ENCODE measurements at regions not wholly inside any gene's neighbourhood (a gene's known extent, or its start where the extent isn't known, plus 50 kb on each side); places are given as distances from the start of the nearest gene placed in this dataset.

- no peaks in the 10 kb centered on the region for H3K9me3 ChIP-seq (ENCODE audit: control insufficient read depth, insufficient read depth, low read length)
- WGBS, 2 experiments (ENCODE audit: extremely low coverage in 2 of 2, insufficient read length in 1 of 2) = no CpG with 5 or more reads among the region's 9 CpGs
- peak overlapping the region; percentile 74 for H2AK5ac ChIP-seq (ENCODE audit: low read depth, low read length)
- H2BK15ac ChIP-seq (ENCODE audit: low read depth, low read length) = peak overlapping the region; percentile 87; the same call in 2 of the 3 replicates
- H3K9ac ChIP-seq (ENCODE audit: low read depth, low read length) = no peak overlapping the region
- ChIA-PET POLR2A (ENCODE audit: unreplicated experiment) (no interaction called here), CTCF (no interaction called here)
- peak overlapping the region; percentile 97 for H2BK20ac ChIP-seq (ENCODE audit: low read depth, low read length)
- no TSS peak for BruUV-seq (replicated peaks)
- peak overlapping the region; percentile 86 for H2BK5ac ChIP-seq (ENCODE audit: low read depth, low read length, poor library complexity, severe bottlenecking)
- peak overlapping the region; percentile 80 for H3K56ac ChIP-seq (ENCODE audit: extremely low read depth, insufficient read depth, low read length)
- H4K8ac ChIP-seq (ENCODE audit: low read depth in 2 of 2, low read length in 2 of 2) = peak overlapping the region; percentile 9 to 93; a peak in 2 of 4 replicates
- H3K23ac ChIP-seq (ENCODE audit: low read depth, low read length) = peak overlapping the region; percentile 80; the same call in 1 of the 2 replicates
- H3K27ac ChIP-seq (ENCODE audit: insufficient read depth, low read length) = peak overlapping the region; percentile 48
- peak overlapping the region; percentile 66 for H4K91ac ChIP-seq (ENCODE audit: insufficient read depth, low read depth, low read length)
- dilution Hi-C loops (cut with HindIII; ENCODE audit: low sequenced_read_pairs, unreplicated experiment) = no loop called here
- H3K4ac ChIP-seq (ENCODE audit: low read depth, low read length) = peak overlapping the region; percentile 88
- peaks cover 25% of the 10 kb centered on the region for H3K4me1 ChIP-seq (ENCODE audit: control insufficient read depth, insufficient read depth, low read length)
- no peak overlapping the region for H2AK9ac ChIP-seq (replicated peaks; ENCODE audit: low read depth, low read length, poor library complexity)
- peak; percentile 37 for DNase-seq
- intact Hi-C loops (cut with micrococcal nuclease) = no loop called here
- peak overlapping the region; percentile 92; the same call in 1 of the 2 replicates for H3K18ac ChIP-seq (ENCODE audit: low read depth, low read length)
- H3K27me3 ChIP-seq (ENCODE audit: control insufficient read depth, insufficient read depth, low read length) = no peaks in the 10 kb centered on the region
- H3K79me1 ChIP-seq (ENCODE audit: low read depth in 1 of 2, low read length in 2 of 2) = peaks cover 0 to 12% of the 10 kb centered on the region in 2 experiments; a peak in 1 of 4 replicates
- H3K4me3 ChIP-seq (ENCODE audit: insufficient read depth, low read depth, low read length) = no peak overlapping the region
- H2BK120ac ChIP-seq (ENCODE audit: low read depth, low read length) = peak overlapping the region; percentile 97
- H2AFZ ChIP-seq (replicated peaks; ENCODE audit: low read length, poor library complexity) = peak overlapping the region; percentile 75
- H4K5ac ChIP-seq (ENCODE audit: low read depth, low read length) = peak overlapping the region; percentile 78; the same call in 1 of the 2 replicates
- no peaks in the 10 kb centered on the region for H4K20me1 ChIP-seq (ENCODE audit: insufficient read depth, low read length)
- peak overlapping the region; percentile 97 for H3K14ac ChIP-seq (replicated peaks; ENCODE audit: low read depth, low read length)
- in situ Hi-C loops (cut with MboI; ENCODE audit: low sequenced_read_pairs) = no loop called here
- no peaks in the 10 kb centered on the region for H3K36me3 ChIP-seq (ENCODE audit: control insufficient read depth, insufficient read depth, low read length)
- peaks cover 25% of the 10 kb centered on the region for H3K9me1 ChIP-seq (ENCODE audit: insufficient read depth, low read length)
- TF ChIP-seq MAFK (IDR thresholded peaks at IDR 0.05; ENCODE audit: low read depth, low read length) (no peak), FOS (IDR thresholded peaks at IDR 0.05; ENCODE audit: low read depth, low read length) (0 out of 2 replicates have a peak, but pooled peaks have one; percentile 15), USF2 (IDR thresholded peaks at IDR 0.05; ENCODE audit: low read depth, low read length) (0 out of 2 replicates have a peak, but pooled peaks have one; percentile 20), CEBPB (IDR thresholded peaks at IDR 0.05; ENCODE audit: low read depth, low read length) (peak; percentile 56; the same call in 1 of the 2 replicates)
- ATAC-seq (ENCODE audit: low read depth) = peak; percentile 44
- H3K4me2 ChIP-seq (ENCODE audit: low read depth, low read length) = peak overlapping the region; percentile 72; the same call in 1 of the 2 replicates
Measured at GRCh38 chr20:17833036-17833674, 133.4 kb downstream of the BANF2 start.

Measured in IMR-90 (cell line).